IMR-90 (cell line): ENCODE measurements at regions not wholly inside any gene's neighbourhood (a gene's known extent, or its start where the extent isn't known, plus 50 kb on each side); places are given as distances from the start of the nearest gene placed in this dataset.

Experiments used
- ATAC-seq: fragments of 200-7000 bp; cut with Tn5 transposase; 2 replicates; pipeline ENCODE4 v1.9.1; 2020; ENCODE audit warnings: low read depth, mild to moderate bottlenecking, moderate library complexity
- BruUV-seq: library from RNA; stranded (reverse); fragments of 400-500 nt; replicated peaks from 2 replicates; lab custom pipeline; 2021; lab: Mats Ljungman, UMichigan
- CTCF ChIA-PET: fragments of 300-600 bp; formaldehyde crosslinking; extraction: SDS; loops from one replicate; lab custom pipeline; 2021; ENCODE audit warnings: antibody characterized with exemption; lab: Yijun Ruan, JAX
- POLR2A ChIA-PET: fragments of 300-600 bp; sonication (Branson Sonifier 250); formaldehyde crosslinking; loops from one replicate; lab custom pipeline; 2022; ENCODE audit warnings: antibody characterized with exemption; ENCODE audit not compliant: unreplicated experiment; lab: Charles Lee
- DNase-seq: peaks from one replicate; pipeline ENCODE4 v3.0.0; 2013
- H2AFZ ChIP-seq: replicated peaks from 2 replicates; pipeline ENCODE3; 2013; ENCODE audit warnings: low read length, mild to moderate bottlenecking; ENCODE audit not compliant: poor library complexity
- H2AK5ac ChIP-seq: 2 replicates; pipeline ENCODE4 v1.6.1; 2013; ENCODE audit warnings: low read depth, low read length, inconsistent platforms
- H2AK9ac ChIP-seq: replicated peaks from 2 replicates; pipeline ENCODE3; 2013; ENCODE audit warnings: mild to moderate bottlenecking, low read depth, low read length, moderate library complexity; ENCODE audit not compliant: poor library complexity
- H2BK120ac ChIP-seq: 2 replicates; pipeline ENCODE4 v1.6.1; 2013; ENCODE audit warnings: low read depth, low read length, inconsistent platforms
- H2BK15ac ChIP-seq: 3 replicates; pipeline ENCODE4 v1.6.1; 2013; ENCODE audit warnings: low read depth, low read length, inconsistent platforms
- H2BK20ac ChIP-seq: 2 replicates; pipeline ENCODE4 v1.6.1; 2013; ENCODE audit warnings: low read depth, mild to moderate bottlenecking, inconsistent platforms, low read length, moderate library complexity
- H2BK5ac ChIP-seq: 2 replicates; pipeline ENCODE4 v1.6.1; 2013; ENCODE audit warnings: mild to moderate bottlenecking, low read depth, low read length, inconsistent platforms; ENCODE audit not compliant: poor library complexity, severe bottlenecking
- H3K14ac ChIP-seq: replicated peaks from 2 replicates; pipeline ENCODE4 v1.6.1; 2013; ENCODE audit warnings: low read depth, low read length, inconsistent platforms
- H3K18ac ChIP-seq: 2 replicates; pipeline ENCODE4 v1.6.1; 2013; ENCODE audit warnings: low read depth, low read length, control low read depth
- H3K23ac ChIP-seq: 2 replicates; pipeline ENCODE4 v1.6.1; 2013; ENCODE audit warnings: low read depth, low read length, inconsistent platforms
- H3K27ac ChIP-seq: 2 replicates; pipeline ENCODE4 v1.5.1; 2013; ENCODE audit warnings: mild to moderate bottlenecking, control low read depth, low read length; ENCODE audit not compliant: insufficient read depth
- H3K27me3 ChIP-seq: 2 replicates; pipeline ENCODE4 v1.6.1; 2013; ENCODE audit warnings: low read length; ENCODE audit not compliant: control insufficient read depth, insufficient read depth
- H3K36me3 ChIP-seq: 2 replicates; pipeline ENCODE4 v1.6.1; 2013; ENCODE audit warnings: low read length, mixed read lengths; ENCODE audit not compliant: control insufficient read depth, insufficient read depth
- H3K4ac ChIP-seq: 2 replicates; pipeline ENCODE4 v1.6.1; 2013; ENCODE audit warnings: low read depth, low read length, inconsistent platforms
- H3K4me1 ChIP-seq: 2 replicates; pipeline ENCODE4 v1.6.1; 2013; ENCODE audit warnings: low read length, mixed read lengths; ENCODE audit not compliant: control insufficient read depth, insufficient read depth
- H3K4me2 ChIP-seq: 2 replicates; pipeline ENCODE4 v1.6.1; 2013; ENCODE audit warnings: low read depth, mild to moderate bottlenecking, control low read depth, low read length, moderate library complexity
- H3K4me3 ChIP-seq: 2 replicates; pipeline ENCODE4 v1.5.1; 2013; ENCODE audit warnings: low read depth, mild to moderate bottlenecking, control low read depth, low read length, moderate library complexity; ENCODE audit not compliant: insufficient read depth
- H3K56ac ChIP-seq: 2 replicates; pipeline ENCODE4 v1.6.1; 2013; ENCODE audit warnings: low read length, inconsistent platforms; ENCODE audit not compliant: insufficient read depth; ENCODE audit errors: extremely low read depth
- H3K79me1 ChIP-seq, 2 experiments: 2 replicates each; pipeline ENCODE4 v1.6.1; 2013; ENCODE audit warnings: low read length in 2 of 2, inconsistent platforms in 1 of 2, low read depth in 1 of 2
- H3K9ac ChIP-seq: 2 replicates; pipeline ENCODE4 v1.6.1; 2013; ENCODE audit warnings: low read depth, low read length, control low read depth
- H3K9me1 ChIP-seq: 2 replicates; pipeline ENCODE4 v1.6.1; 2013; ENCODE audit warnings: low read length, inconsistent platforms; ENCODE audit not compliant: insufficient read depth
- H3K9me3 ChIP-seq: 2 replicates; pipeline ENCODE4 v1.6.1; 2013; ENCODE audit warnings: low read length; ENCODE audit not compliant: control insufficient read depth, insufficient read depth
- H4K20me1 ChIP-seq: 2 replicates; pipeline ENCODE4 v1.6.1; 2013; ENCODE audit warnings: low read length, inconsistent platforms; ENCODE audit not compliant: insufficient read depth
- H4K5ac ChIP-seq: 2 replicates; pipeline ENCODE4 v1.6.1; 2013; ENCODE audit warnings: mild to moderate bottlenecking, low read depth, low read length, control low read depth
- H4K8ac ChIP-seq, 2 experiments: 2 replicates each; pipeline ENCODE4 v1.6.1; 2013; ENCODE audit warnings: low read depth in 2 of 2, low read length in 2 of 2, control low read depth in 1 of 2, inconsistent platforms in 1 of 2
- H4K91ac ChIP-seq: 2 replicates; pipeline ENCODE4 v1.6.1; 2013; ENCODE audit warnings: low read depth, low read length, inconsistent platforms; ENCODE audit not compliant: insufficient read depth
- BHLHE40 ChIP-seq: fragments of 150-350 bp; IDR thresholded peaks from 2 replicates; pipeline ENCODE4 v1.6.1; 2016; ENCODE audit warnings: mild to moderate bottlenecking, low read depth, low read length
- CEBPB ChIP-seq: IDR thresholded peaks from 2 replicates; pipeline ENCODE4 v1.6.1; 2012; ENCODE audit warnings: low read depth, low read length, improper control_type of control experiment
- MAFK ChIP-seq: IDR thresholded peaks from 2 replicates; pipeline ENCODE4 v1.6.1; 2012; ENCODE audit warnings: low read depth, low read length, improper control_type of control experiment
- MAZ ChIP-seq: IDR thresholded peaks from 2 replicates; pipeline ENCODE4 v1.6.1; 2012; ENCODE audit warnings: low read depth, mild to moderate bottlenecking, low read length, improper control_type of control experiment, moderate library complexity, borderline replicate concordance
- MXI1 ChIP-seq: IDR thresholded peaks from 2 replicates; pipeline ENCODE4 v1.6.1; 2012; ENCODE audit warnings: low read depth, mild to moderate bottlenecking, low read length, moderate library complexity, borderline replicate concordance
- NFE2L2 ChIP-seq: fragments of 150-350 bp; IDR thresholded peaks from 2 replicates; pipeline ENCODE4 v1.6.1; 2016; ENCODE audit warnings: low read depth, mild to moderate bottlenecking, low read length
- POLR2A ChIP-seq: IDR thresholded peaks from 2 replicates; pipeline ENCODE4 v1.6.1; 2012; ENCODE audit warnings: mild to moderate bottlenecking, low read depth, low read length
- RFX5 ChIP-seq: IDR thresholded peaks from 2 replicates; pipeline ENCODE4 v1.8.0; 2012; ENCODE audit warnings: low read depth, mild to moderate bottlenecking, low read length, moderate library complexity
- SMC3 ChIP-seq: fragments of 150-350 bp; IDR thresholded peaks from 2 replicates; pipeline ENCODE4 v1.6.1; 2016; ENCODE audit warnings: low read depth, mild to moderate bottlenecking, antibody characterized with exemption, low read length, moderate library complexity
- dilution Hi-C: fragments of 300-500 bp; cut with HindIII; formaldehyde crosslinking; loops from one replicate; pipeline ENCODE4 v1.14.3; 2018; ENCODE audit warnings: low sequenced_read_pairs; ENCODE audit not compliant: unreplicated experiment
- in situ Hi-C: fragments of 300-500 bp; cut with MboI; formaldehyde crosslinking; loops from 3 replicates; pipeline ENCODE4 v1.14.3; 2019; ENCODE audit warnings: low sequenced_read_pairs, inconsistent platforms, mixed read lengths
- intact Hi-C: fragments of 100-400 bp; cut with micrococcal nuclease; formaldehyde crosslinking; loops from 2 replicates; pipeline ENCODE4 v1.10.0; 2022
- TF ChIP-seq, protein P1 (sequence below): fragments of 150-350 bp; IDR thresholded peaks from 2 replicates; pipeline ENCODE4 v1.6.1; 2016; ENCODE audit warnings: low read depth, mild to moderate bottlenecking, low read length, moderate library complexity, borderline replicate concordance
- TF ChIP-seq, protein P2 (sequence below): fragments of 150-350 bp; IDR thresholded peaks from 2 replicates; pipeline ENCODE4 v1.6.1; 2017; ENCODE audit warnings: mild to moderate bottlenecking, antibody characterized with exemption, low read length, low read depth
- TF ChIP-seq, protein P3 (sequence below): conservative IDR thresholded peaks from 2 replicates; pipeline ENCODE4 v1.5.1; 2012; ENCODE audit warnings: mild to moderate bottlenecking, low read depth, low read length, improper control_type of control experiment

DNA sequence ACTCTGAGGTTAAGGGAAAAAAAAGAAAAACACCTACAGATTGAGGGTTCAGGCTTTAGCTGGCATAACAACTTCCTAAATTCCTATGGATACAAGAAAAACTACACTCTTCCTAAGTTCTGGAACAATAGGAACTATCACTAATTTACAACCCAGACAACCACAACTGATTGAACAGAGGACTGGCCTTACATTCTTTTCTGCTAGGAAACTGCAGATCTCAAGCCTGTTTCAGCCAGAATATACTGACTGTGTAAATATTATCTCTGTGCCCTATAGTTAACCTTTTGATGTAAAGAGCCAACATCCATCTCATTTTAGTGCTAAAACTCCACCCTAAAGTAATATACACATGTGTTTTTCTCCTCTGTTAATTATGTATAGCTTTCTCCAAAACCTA lies 1186.5 kb upstream of the TMPRSS15 start:
- no TSS peak for BruUV-seq
- Histone ChIP-seq H4K5ac (no peak overlapping the region), H2AK5ac (no peak overlapping the region), H3K36me3 (no peaks in the 10 kb centered on the region), H2BK120ac (no peak overlapping the region), H3K56ac (no peak overlapping the region), H2AK9ac (no peak overlapping the region), H3K23ac (no peak overlapping the region), H3K27ac (no peak overlapping the region), H3K9me1 (no peaks in the 10 kb centered on the region), H3K4me1 (no peaks in the 10 kb centered on the region), H2BK20ac (no peak overlapping the region), H4K20me1 (no peaks in the 10 kb centered on the region), H3K9me3 (0 out of 2 replicates have a peak, but pooled peaks cover 4% of the 10 kb centered on the region), H3K79me1 (no peaks in the 10 kb centered on the region), H2BK15ac (no peak overlapping the region), H4K91ac (no peak overlapping the region), H3K27me3 (no peaks in the 10 kb centered on the region), H3K14ac (no peak overlapping the region), H3K4me2 (no peak overlapping the region), H3K4ac (no peak overlapping the region), H3K18ac (no peak overlapping the region), H3K9ac (no peak overlapping the region), H4K8ac (no peak overlapping the region), H2AFZ (no peak overlapping the region), H3K4me3 (no peak overlapping the region), H2BK5ac (no peak overlapping the region)
- in situ Hi-C loops = no loop called here
- TF ChIP-seq CEBPB (no peak), MXI1 (no peak), MAFK (no peak), MAZ (no peak), RFX5 (no peak), BHLHE40 (no peak), NFE2L2 (no peak), POLR2A (no peak), SMC3 (no peak)
- TF ChIP-seq, protein P1, sequence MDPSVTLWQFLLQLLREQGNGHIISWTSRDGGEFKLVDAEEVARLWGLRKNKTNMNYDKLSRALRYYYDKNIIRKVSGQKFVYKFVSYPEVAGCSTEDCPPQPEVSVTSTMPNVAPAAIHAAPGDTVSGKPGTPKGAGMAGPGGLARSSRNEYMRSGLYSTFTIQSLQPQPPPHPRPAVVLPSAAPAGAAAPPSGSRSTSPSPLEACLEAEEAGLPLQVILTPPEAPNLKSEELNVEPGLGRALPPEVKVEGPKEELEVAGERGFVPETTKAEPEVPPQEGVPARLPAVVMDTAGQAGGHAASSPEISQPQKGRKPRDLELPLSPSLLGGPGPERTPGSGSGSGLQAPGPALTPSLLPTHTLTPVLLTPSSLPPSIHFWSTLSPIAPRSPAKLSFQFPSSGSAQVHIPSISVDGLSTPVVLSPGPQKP = no peak
- TF ChIP-seq, protein P2, sequence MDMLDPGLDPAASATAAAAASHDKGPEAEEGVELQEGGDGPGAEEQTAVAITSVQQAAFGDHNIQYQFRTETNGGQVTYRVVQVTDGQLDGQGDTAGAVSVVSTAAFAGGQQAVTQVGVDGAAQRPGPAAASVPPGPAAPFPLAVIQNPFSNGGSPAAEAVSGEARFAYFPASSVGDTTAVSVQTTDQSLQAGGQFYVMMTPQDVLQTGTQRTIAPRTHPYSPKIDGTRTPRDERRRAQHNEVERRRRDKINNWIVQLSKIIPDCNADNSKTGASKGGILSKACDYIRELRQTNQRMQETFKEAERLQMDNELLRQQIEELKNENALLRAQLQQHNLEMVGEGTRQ = no peak
- TF ChIP-seq, protein P3, sequence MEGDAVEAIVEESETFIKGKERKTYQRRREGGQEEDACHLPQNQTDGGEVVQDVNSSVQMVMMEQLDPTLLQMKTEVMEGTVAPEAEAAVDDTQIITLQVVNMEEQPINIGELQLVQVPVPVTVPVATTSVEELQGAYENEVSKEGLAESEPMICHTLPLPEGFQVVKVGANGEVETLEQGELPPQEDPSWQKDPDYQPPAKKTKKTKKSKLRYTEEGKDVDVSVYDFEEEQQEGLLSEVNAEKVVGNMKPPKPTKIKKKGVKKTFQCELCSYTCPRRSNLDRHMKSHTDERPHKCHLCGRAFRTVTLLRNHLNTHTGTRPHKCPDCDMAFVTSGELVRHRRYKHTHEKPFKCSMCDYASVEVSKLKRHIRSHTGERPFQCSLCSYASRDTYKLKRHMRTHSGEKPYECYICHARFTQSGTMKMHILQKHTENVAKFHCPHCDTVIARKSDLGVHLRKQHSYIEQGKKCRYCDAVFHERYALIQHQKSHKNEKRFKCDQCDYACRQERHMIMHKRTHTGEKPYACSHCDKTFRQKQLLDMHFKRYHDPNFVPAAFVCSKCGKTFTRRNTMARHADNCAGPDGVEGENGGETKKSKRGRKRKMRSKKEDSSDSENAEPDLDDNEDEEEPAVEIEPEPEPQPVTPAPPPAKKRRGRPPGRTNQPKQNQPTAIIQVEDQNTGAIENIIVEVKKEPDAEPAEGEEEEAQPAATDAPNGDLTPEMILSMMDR = no peak
- CTCF ChIA-PET = no interaction called here
- intact Hi-C loops = no loop called here
- DNase-seq (no peak), ATAC-seq (no peak)
- dilution Hi-C loops = no loop called here
- POLR2A ChIA-PET = no interaction called here
